IMR-90 (cell line): ENCODE measurements at regions not wholly inside any gene's neighbourhood (a gene's known extent, or its start where the extent isn't known, plus 50 kb on each side); places are given as distances from the start of the nearest gene placed in this dataset.
A peak's percentile ranks its signal among the peaks of the same experiment; 100 is the strongest.

Source experiments
- ATAC-seq: fragments of 200-7000 bp; cut with Tn5 transposase; 2 replicates; pipeline ENCODE4 v1.9.1; 2020; ENCODE audit warnings: low read depth, mild to moderate bottlenecking, moderate library complexity
- BruUV-seq: library from RNA; stranded (reverse); fragments of 400-500 nt; replicated peaks from 2 replicates; lab custom pipeline; 2021; lab: Mats Ljungman, UMichigan
- CTCF ChIA-PET: fragments of 300-600 bp; formaldehyde crosslinking; extraction: SDS; loops from one replicate; lab custom pipeline; 2021; ENCODE audit warnings: antibody characterized with exemption; lab: Yijun Ruan, JAX
- POLR2A ChIA-PET: fragments of 300-600 bp; sonication (Branson Sonifier 250); formaldehyde crosslinking; loops from one replicate; lab custom pipeline; 2022; ENCODE audit warnings: antibody characterized with exemption; ENCODE audit not compliant: unreplicated experiment; lab: Charles Lee
- DNase-seq: peaks from one replicate; pipeline ENCODE4 v3.0.0; 2013
- H2AFZ ChIP-seq: replicated peaks from 2 replicates; pipeline ENCODE3; 2013; ENCODE audit warnings: low read length, mild to moderate bottlenecking; ENCODE audit not compliant: poor library complexity
- H2AK5ac ChIP-seq: 2 replicates; pipeline ENCODE4 v1.6.1; 2013; ENCODE audit warnings: low read depth, low read length, inconsistent platforms
- H2AK9ac ChIP-seq: replicated peaks from 2 replicates; pipeline ENCODE3; 2013; ENCODE audit warnings: mild to moderate bottlenecking, low read depth, low read length, moderate library complexity; ENCODE audit not compliant: poor library complexity
- H2BK120ac ChIP-seq: 2 replicates; pipeline ENCODE4 v1.6.1; 2013; ENCODE audit warnings: low read depth, low read length, inconsistent platforms
- H2BK15ac ChIP-seq: 3 replicates; pipeline ENCODE4 v1.6.1; 2013; ENCODE audit warnings: low read depth, low read length, inconsistent platforms
- H2BK20ac ChIP-seq: 2 replicates; pipeline ENCODE4 v1.6.1; 2013; ENCODE audit warnings: low read depth, mild to moderate bottlenecking, inconsistent platforms, low read length, moderate library complexity
- H2BK5ac ChIP-seq: 2 replicates; pipeline ENCODE4 v1.6.1; 2013; ENCODE audit warnings: mild to moderate bottlenecking, low read depth, low read length, inconsistent platforms; ENCODE audit not compliant: poor library complexity, severe bottlenecking
- H3K14ac ChIP-seq: replicated peaks from 2 replicates; pipeline ENCODE4 v1.6.1; 2013; ENCODE audit warnings: low read depth, low read length, inconsistent platforms
- H3K18ac ChIP-seq: 2 replicates; pipeline ENCODE4 v1.6.1; 2013; ENCODE audit warnings: low read depth, low read length, control low read depth
- H3K23ac ChIP-seq: 2 replicates; pipeline ENCODE4 v1.6.1; 2013; ENCODE audit warnings: low read depth, low read length, inconsistent platforms
- H3K27ac ChIP-seq: 2 replicates; pipeline ENCODE4 v1.5.1; 2013; ENCODE audit warnings: mild to moderate bottlenecking, control low read depth, low read length; ENCODE audit not compliant: insufficient read depth
- H3K27me3 ChIP-seq: 2 replicates; pipeline ENCODE4 v1.6.1; 2013; ENCODE audit warnings: low read length; ENCODE audit not compliant: control insufficient read depth, insufficient read depth
- H3K36me3 ChIP-seq: 2 replicates; pipeline ENCODE4 v1.6.1; 2013; ENCODE audit warnings: low read length, mixed read lengths; ENCODE audit not compliant: control insufficient read depth, insufficient read depth
- H3K4ac ChIP-seq: 2 replicates; pipeline ENCODE4 v1.6.1; 2013; ENCODE audit warnings: low read depth, low read length, inconsistent platforms
- H3K4me1 ChIP-seq: 2 replicates; pipeline ENCODE4 v1.6.1; 2013; ENCODE audit warnings: low read length, mixed read lengths; ENCODE audit not compliant: control insufficient read depth, insufficient read depth
- H3K4me2 ChIP-seq: 2 replicates; pipeline ENCODE4 v1.6.1; 2013; ENCODE audit warnings: low read depth, mild to moderate bottlenecking, control low read depth, low read length, moderate library complexity
- H3K4me3 ChIP-seq: 2 replicates; pipeline ENCODE4 v1.5.1; 2013; ENCODE audit warnings: low read depth, mild to moderate bottlenecking, control low read depth, low read length, moderate library complexity; ENCODE audit not compliant: insufficient read depth
- H3K56ac ChIP-seq: 2 replicates; pipeline ENCODE4 v1.6.1; 2013; ENCODE audit warnings: low read length, inconsistent platforms; ENCODE audit not compliant: insufficient read depth; ENCODE audit errors: extremely low read depth
- H3K79me1 ChIP-seq, 2 experiments: 2 replicates each; pipeline ENCODE4 v1.6.1; 2013; ENCODE audit warnings: low read length in 2 of 2, inconsistent platforms in 1 of 2, low read depth in 1 of 2
- H3K9ac ChIP-seq: 2 replicates; pipeline ENCODE4 v1.6.1; 2013; ENCODE audit warnings: low read depth, low read length, control low read depth
- H3K9me1 ChIP-seq: 2 replicates; pipeline ENCODE4 v1.6.1; 2013; ENCODE audit warnings: low read length, inconsistent platforms; ENCODE audit not compliant: insufficient read depth
- H3K9me3 ChIP-seq: 2 replicates; pipeline ENCODE4 v1.6.1; 2013; ENCODE audit warnings: low read length; ENCODE audit not compliant: control insufficient read depth, insufficient read depth
- H4K20me1 ChIP-seq: 2 replicates; pipeline ENCODE4 v1.6.1; 2013; ENCODE audit warnings: low read length, inconsistent platforms; ENCODE audit not compliant: insufficient read depth
- H4K5ac ChIP-seq: 2 replicates; pipeline ENCODE4 v1.6.1; 2013; ENCODE audit warnings: mild to moderate bottlenecking, low read depth, low read length, control low read depth
- H4K8ac ChIP-seq, 2 experiments: 2 replicates each; pipeline ENCODE4 v1.6.1; 2013; ENCODE audit warnings: low read depth in 2 of 2, low read length in 2 of 2, control low read depth in 1 of 2, inconsistent platforms in 1 of 2
- H4K91ac ChIP-seq: 2 replicates; pipeline ENCODE4 v1.6.1; 2013; ENCODE audit warnings: low read depth, low read length, inconsistent platforms; ENCODE audit not compliant: insufficient read depth
- CEBPB ChIP-seq: IDR thresholded peaks from 2 replicates; pipeline ENCODE4 v1.6.1; 2012; ENCODE audit warnings: low read depth, low read length, improper control_type of control experiment
- RCOR1 ChIP-seq: IDR thresholded peaks from 2 replicates; pipeline ENCODE4 v1.6.1; 2012; ENCODE audit warnings: mild to moderate bottlenecking, low read length, improper control_type of control experiment; ENCODE audit not compliant: insufficient replicate concordance
- WGBS, 2 experiments: methylation state at CpG; one replicate each; pipeline versions ENCODE4 v1.1.5 to v1.1.7; 2013; ENCODE audit warnings: missing lambda C conversion rate in 2 of 2; ENCODE audit not compliant: insufficient read length in 1 of 2; ENCODE audit errors: extremely low coverage in 2 of 2; 5-methylcytosine and 5-hydroxymethylcytosine counted together
- dilution Hi-C: fragments of 300-500 bp; cut with HindIII; formaldehyde crosslinking; loops from one replicate; pipeline ENCODE4 v1.14.3; 2018; ENCODE audit warnings: low sequenced_read_pairs; ENCODE audit not compliant: unreplicated experiment
- in situ Hi-C: fragments of 300-500 bp; cut with MboI; formaldehyde crosslinking; loops from 3 replicates; pipeline ENCODE4 v1.14.3; 2019; ENCODE audit warnings: low sequenced_read_pairs, inconsistent platforms, mixed read lengths
- intact Hi-C: fragments of 100-400 bp; cut with micrococcal nuclease; formaldehyde crosslinking; loops from 2 replicates; pipeline ENCODE4 v1.10.0; 2022
- TF ChIP-seq, protein P1 (sequence below): fragments of 150-350 bp; IDR thresholded peaks from 2 replicates; pipeline ENCODE4 v1.6.1; 2016; ENCODE audit warnings: low read depth, mild to moderate bottlenecking, low read length, moderate library complexity, borderline replicate concordance

DNA sequence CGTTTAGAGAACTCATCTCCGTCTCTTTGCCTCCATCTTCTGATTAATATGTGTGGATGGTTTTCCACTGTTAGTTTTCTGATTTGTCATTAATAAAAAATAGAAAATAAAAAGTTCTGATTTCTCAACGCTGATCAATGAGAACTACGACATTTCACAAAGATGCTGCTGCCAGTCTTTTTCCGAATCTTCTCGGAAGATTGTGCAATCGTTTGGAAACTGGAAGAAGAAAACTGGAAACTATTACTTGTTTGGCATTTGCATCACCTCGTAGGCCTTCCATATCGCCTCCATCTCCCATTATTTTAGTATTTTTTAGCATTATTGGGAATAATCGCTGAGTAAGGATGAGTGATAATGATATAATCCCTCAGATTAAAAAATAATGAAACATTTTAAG is 123.2 kb upstream of the KLF6 start:
- Histone ChIP-seq H2BK120ac (peak overlapping the region; percentile 88), H2BK5ac (no peak overlapping the region), H2AK5ac (no peak overlapping the region), H3K27ac (no peak overlapping the region), H3K9me3 (no peaks in the 10 kb centered on the region), H3K4me1 (peaks cover 10% of the 10 kb centered on the region), H4K5ac (no peak overlapping the region), H3K56ac (no peak overlapping the region), H3K18ac (no peak overlapping the region), H2AK9ac (no peak overlapping the region), H3K27me3 (no peaks in the 10 kb centered on the region), H2BK15ac (peak overlapping the region; percentile 93), H2BK20ac (peak overlapping the region; percentile 80), H2AFZ (no peak overlapping the region), H4K8ac (peak overlapping the region in 1 of 2 experiments; percentile 55; a peak in 3 of 4 replicates), H3K23ac (no peak overlapping the region), H4K20me1 (no peaks in the 10 kb centered on the region), H3K36me3 (no peaks in the 10 kb centered on the region), H3K9ac (no peak overlapping the region), H3K14ac (peak overlapping the region; percentile 83), H3K4me2 (no peak overlapping the region), H3K4ac (peak overlapping the region; percentile 55; the same call in 1 of the 2 replicates), H3K79me1 (no peaks in the 10 kb centered on the region), H4K91ac (peak overlapping the region; percentile 63; the same call in 1 of the 2 replicates), H3K9me1 (peaks cover 5% of the 10 kb centered on the region), H3K4me3 (no peak overlapping the region)
- in situ Hi-C loops, result loop anchor here (25.0 kb wide), 1 partner anchor 854 kb away; no protein-coding TSS in a partner anchor
- ChIA-PET CTCF (no interaction called here), POLR2A (interaction anchor here (0.6 kb wide), 1 partner anchor 123 kb away, joined by 5 read pairs; no protein-coding TSS in a partner anchor)
- 100% methylated on average over 5 of the region's 10 CpGs; no CpG with 5 or more reads in 1 of the 2 experiments for WGBS, 2 experiments
- dilution Hi-C loops, result no loop called here
- BruUV-seq, result no TSS peak
- peak; percentile 85 for TF ChIP-seq CEBPB
- no peak for TF ChIP-seq RCOR1
- TF ChIP-seq, protein P1, sequence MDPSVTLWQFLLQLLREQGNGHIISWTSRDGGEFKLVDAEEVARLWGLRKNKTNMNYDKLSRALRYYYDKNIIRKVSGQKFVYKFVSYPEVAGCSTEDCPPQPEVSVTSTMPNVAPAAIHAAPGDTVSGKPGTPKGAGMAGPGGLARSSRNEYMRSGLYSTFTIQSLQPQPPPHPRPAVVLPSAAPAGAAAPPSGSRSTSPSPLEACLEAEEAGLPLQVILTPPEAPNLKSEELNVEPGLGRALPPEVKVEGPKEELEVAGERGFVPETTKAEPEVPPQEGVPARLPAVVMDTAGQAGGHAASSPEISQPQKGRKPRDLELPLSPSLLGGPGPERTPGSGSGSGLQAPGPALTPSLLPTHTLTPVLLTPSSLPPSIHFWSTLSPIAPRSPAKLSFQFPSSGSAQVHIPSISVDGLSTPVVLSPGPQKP, result no peak
- intact Hi-C loops, result loop anchor here (10.0 kb wide), 1 partner anchor 747 kb away; no protein-coding TSS in a partner anchor
- DNase-seq (no peak), ATAC-seq (no peak)
